Kasumi-1 (cell line): ENCODE measurements at regions not wholly inside any gene's neighbourhood (a gene's known extent, or its start where the extent isn't known, plus 50 kb on each side); places are given as distances from the start of the nearest gene placed in this dataset.
"Not testable (repeated sequence)": the region's sequence is repeated elsewhere in the genome, so short reads cannot be mapped to it uniquely, and the experiment has no call there.

Experiments used
- DNase-seq, 2 experiments: peaks; one replicate each; lab custom pipeline; 2025; lab: John Stamatoyannopoulos, UW

DNA sequence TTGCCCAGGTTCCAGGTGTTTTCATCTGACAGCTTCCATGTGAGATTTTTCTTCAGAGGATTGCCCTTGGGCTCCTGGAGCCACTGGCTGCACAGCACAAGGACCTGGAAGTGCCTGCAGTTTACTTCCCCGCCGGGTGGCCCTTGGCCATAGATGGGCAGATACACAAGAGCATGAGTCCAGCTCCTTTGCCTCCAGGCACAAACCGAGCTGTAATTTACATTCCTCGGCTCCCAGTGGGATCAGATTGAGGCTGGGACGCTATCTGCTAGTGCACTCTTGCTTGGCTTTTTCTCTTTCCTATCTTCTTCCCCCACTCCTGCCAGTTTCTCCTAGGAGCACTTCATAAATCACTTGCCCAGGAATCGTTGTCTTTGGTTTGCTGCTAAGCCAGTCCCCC lies 85.4 kb upstream of the RALY start:
- no peak for DNase-seq

DNA sequence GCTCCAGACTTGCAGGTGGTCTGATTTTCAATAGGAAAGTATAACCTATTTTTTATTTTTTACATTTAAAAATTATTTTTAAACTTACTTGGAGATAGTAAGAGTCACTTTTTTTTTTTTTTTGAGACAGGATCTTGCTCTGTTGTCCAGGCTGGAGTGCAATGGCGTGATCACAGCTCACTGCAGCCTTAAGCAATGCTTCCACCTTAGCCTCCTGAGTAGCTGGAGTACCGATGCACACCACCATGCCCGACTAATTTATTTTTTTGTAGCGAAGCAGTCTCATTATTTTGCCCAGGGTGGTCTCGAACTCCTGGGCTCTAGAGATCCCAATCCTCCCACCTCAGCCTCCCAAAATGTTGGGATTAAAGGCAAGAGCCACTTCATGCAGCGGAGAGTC lies 84.8 kb upstream of the RALY start:
- no peak for DNase-seq

DNA sequence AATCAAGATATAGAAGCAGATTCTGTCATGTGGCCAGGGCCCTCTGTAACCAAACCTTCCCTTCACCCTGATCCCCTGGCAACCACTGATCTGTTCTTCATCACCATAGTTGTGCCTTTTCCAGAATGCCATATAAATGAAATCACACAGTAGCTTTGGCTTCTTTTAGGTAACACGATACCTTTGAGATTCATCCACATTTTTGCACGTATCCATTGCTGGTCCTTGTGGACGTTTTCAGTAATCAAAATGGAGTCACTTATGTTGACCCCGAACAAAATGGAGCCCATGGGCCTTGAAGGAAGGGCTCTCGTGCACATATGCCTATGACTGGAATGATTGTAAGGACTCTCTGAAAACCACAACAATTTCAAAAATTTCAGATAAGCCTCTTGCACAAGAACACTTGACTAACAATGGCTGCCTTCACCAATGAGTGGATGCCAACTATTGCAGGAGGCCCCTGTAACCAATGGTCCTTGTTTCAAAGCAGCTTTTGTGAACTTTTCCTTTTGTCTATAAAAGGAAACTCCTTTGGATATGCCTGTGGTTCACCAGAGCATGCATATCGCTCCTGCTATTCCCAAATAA lies 84.3 kb upstream of the RALY start:
- DNase-seq, result no peak

DNA sequence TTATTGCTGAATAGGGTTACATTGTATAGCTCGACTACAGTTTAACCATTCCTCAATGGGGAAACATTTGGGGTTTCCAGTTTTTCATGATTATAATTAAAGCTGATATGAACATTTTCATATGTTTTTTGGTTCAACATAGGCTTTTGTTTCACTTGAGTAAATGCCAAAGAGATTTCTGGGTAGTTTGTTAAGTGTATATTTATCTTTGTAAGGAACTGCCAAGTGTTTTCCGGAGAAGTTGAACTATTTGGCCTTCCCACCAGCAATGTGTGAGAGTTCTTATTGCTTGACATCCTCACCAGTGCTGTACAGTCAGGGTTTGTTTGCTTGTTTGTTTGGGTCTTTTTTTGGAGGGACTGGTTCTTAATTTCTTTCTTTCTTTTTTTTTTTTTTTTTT lies 83.7 kb upstream of the RALY start:
- DNase-seq, result no peak

DNA sequence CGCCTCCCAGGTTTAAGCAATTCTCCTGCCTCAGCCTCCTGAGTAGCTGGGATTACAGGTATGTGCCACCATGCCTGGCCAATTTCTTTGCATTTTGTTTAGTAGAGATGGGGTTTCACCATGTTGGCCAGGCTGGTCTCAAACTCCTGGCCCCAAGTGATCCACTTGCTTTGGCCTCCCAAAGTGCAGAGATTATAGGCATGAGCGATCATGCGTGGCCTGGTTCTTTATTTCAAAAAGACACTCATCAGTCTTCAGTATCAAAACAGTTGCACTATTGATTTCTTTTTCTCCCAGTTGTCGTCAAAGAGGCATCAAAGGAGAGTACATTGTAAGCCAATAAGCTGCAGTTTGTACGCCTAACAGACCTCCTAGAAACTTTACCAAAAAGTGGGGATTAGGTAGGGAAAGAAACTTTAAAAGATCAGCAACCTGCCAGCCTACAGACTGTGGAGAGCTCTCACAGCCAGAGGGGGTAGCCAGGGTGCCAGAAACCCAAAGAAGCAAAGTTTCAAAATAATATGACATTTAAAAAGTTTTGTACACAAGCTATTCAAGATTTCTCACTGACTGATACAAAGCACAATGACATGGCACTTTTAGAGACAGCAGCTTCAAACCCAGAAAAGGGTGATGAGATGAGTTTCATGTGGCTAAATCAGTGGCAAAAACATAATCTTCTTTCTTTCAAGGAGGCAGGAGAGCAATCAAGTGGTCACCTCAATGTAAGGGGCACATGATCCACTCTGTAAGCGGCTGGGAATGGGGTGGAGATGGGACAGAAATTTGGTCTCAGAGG lies 83.0 kb upstream of the RALY start:
- no peak for DNase-seq

DNA sequence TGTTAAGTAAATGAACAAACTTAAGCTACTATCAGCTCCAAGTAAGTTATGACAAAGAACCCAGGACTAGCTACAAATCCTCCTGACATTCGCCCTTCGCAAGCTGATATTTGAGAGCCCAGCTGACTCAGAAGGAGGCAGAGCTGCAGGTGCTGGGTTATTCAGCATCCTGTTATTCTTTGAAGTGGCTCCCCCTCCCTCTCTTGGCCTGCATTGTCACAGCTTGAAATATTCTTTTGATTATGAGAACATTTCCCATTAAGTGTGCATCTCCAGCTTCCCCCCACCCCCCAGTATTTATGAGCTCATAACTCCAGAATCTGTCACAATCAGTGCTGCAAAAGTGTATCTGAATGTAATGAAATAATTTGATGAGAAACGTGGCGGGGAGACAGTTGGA lies 78.8 kb upstream of the RALY start:
- no peak for DNase-seq

DNA sequence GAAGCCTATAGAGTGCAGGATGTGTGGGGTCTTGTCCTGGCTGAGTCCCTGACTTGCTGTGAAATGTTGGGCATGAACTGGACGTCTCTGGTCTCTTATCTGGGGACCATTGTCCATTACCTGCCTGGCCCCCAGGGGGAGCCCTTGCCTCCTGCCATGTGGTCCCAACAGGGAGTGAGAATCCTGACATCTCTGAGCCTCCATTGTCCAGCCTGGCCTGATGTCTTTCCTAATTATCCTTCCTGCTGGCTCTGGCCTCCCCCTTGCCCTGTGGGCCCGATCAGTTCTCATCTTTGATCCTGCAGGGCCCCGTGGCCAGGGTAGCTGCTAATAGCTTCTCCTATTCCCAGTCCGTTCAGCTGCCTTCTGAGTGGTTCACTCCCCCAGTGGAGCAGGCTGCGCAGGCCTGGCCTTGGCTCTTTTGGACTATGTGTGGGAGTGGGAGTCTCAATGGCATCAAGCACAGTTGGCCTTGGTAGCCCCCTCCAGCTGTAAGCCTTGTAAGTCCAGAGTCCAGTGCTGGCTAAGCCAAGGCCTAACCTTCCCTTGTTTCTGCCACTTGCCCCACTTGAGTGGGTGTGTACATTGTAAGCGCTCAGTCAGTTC lies 77.9 kb upstream of the RALY start:
- DNase-seq, result peak; percentile 22 to 37

DNA sequence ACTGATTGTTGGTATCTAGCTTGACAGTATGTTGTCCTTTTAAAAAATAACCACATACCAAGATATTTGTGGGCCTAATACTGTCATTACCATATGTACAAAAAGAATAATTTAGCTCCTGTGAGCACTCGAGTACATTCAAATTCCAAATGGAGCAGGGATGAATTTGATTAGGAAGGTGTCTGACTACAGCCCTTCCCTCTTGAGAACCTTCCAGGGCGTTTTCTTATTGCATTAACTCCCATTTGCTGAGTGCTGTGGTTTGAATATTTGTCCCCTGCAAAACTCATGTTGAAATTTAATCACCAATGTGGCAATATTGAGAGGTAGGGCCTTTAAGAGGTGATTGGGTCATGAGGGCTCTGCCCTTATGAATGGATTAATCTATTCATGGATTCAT lies 76.9 kb upstream of the RALY start:
- DNase-seq, result no peak

DNA sequence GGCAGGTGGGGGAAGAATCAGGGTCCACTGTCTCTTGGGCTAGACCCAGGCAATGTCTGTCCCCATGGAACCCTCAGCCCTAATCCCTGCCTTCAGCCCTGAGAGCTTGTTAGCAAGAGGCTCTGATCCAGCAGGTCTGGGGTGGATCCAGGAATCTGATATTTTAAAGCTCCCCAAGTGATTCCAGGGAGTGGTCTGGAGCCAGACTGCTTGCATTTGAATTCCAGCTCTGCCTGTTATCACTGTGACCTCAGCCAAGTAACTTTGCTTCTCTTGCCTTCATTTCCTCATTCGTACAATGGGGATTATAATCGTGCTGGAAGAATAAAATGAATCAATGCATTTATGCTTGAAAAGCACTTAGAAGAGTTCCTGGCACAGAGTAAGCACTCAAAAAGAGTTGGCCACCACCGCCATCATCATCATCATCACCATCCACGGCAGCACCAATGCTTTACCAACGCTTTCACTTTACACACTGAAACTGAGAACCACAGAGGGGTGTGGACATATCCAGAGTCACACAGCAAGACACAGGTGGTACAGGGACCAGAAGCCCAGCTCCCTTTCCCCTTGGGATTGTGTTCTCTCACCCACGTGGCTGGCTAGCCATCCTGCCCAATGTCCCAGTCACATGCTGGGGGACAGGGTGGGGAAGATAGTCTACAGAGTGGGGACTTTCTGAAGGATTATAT lies 75.7 kb upstream of the RALY start:
- DNase-seq, result no peak

DNA sequence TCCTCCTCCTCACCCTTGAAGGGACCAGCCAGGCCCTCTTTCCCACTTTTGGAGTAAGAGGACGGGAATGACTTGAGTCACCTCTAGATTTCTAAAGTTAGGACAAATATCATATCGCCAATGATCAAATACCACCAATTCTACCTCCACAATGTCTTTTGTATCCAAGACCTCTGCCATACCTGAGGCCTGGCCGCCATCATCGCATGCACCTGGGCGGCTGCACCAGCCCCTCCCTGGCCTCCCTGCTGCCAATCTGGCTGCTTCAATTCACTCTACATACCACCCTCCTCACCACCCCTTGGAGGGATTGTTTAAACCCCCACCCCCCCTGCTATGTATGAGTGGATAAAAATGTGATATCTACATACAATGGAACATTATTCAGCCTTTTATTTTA lies 75.0 kb upstream of the RALY start:
- DNase-seq, result no peak

DNA sequence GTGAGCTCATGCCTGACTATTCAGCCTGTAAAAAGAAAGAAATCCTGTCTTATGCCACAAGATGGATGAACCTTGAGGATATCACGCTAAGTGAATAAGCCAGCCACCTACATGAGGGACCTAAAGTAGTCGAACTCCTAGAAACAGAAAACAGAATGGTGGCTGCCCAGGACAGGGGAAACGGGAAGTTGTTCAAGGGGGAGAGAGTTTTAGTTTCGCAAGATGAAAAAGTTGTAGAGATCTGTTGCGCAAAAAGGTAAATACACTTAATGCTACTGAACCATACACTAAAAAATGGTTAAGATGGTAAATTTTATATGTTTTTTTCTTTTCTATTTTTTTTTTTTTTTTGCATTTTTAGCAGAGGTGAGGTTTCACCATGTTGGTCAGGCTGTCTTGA lies 74.1 kb upstream of the RALY start:
- peak; percentile 29 to 31 for DNase-seq

DNA sequence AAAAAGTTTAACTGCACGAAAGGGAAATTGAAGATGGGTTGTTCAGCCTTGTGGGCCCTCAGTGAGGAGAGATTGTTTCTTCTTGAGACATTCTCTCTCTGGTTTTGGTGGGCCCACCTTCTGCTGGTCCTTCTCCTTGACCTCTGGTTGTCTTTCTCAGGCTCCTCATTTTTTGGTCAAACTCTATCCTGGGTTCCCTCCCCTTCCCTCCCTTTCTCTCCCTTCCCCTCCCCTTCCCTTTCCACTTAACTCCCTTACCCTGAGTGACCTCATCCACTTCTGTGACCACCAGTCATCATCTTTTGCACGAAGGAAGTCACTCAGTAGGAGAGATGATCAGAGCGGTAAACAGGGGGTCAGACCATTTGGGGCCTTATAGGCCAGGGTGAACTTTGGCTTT lies 71.5 kb upstream of the RALY start:
- no peak for DNase-seq

DNA sequence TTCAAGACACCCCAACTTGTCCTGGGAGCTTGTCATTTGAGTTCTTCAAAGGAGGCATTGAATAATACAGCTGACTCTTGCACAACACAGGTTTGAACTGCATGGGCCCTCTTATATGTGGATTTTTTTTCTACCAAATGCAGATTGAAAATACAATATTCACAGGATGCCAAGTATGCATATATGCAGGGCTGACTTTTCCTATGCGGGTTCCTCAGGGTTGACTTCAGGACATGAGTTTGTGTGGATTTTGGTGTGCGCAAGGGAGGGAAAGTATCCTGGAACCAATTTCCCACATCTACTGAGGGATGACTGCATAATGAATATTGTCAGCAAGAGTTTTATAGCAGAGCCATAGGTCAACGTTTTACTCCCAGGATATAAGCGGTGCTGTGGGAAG lies 70.0 kb upstream of the RALY start:
- no peak for DNase-seq

DNA sequence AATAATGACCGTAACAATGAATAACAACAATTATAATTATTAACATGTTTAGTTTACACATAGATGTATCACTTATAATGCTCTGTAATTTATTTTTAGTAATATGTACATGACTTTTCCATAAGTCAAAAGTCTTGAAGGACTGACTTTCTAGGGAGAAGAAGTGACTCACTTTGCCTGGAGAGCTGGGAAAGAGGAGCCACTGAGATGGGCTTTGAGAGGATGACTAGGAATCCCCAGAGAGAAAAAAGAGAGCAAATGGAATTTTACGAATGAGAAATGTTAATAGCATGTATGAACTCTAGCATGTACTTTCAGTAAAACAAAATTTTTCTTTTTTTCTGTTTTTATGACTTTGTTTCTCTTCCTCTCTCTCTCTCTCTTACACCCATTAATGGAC lies 67.8 kb upstream of the RALY start:
- no peak for DNase-seq

DNA sequence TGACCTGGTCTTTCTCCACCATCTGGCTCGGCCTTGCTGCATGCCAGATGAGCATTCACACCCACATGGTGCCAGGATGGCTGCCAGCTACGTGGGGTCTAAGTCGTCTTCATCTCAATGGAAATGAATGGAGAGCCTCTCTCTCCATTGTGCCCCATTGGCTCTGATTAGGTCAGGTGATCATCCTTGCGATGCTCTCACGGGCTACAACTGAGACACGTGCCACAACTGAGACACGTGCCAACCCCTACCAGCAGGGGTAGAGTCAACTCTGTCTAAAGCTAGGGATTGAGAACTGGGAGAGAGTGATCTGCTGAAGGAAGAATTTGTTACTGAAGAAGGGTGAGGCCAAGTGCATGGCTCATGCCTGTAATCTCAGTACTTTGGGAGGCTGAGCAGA lies 67.3 kb upstream of the RALY start:
- no peak for DNase-seq

DNA sequence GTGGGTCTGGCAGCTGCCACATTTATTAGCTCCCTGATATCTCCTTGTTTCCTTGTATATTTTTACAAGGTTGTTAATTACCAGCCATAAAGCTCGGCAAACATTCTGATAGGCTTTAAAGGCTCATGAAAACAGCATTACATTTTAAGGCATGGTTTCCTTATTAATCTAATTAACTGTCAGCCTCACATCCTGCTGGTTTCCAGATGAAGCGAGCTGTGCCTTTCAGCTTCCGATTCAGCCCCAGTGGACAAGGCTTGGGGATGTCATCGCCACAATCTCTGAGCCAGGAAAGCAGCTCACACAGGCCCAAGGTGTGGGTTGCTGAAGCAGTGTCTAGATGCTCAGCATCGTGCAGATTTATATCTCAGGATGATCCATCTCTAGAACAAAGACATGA lies 66.0 kb upstream of the RALY start:
- no peak for DNase-seq

DNA sequence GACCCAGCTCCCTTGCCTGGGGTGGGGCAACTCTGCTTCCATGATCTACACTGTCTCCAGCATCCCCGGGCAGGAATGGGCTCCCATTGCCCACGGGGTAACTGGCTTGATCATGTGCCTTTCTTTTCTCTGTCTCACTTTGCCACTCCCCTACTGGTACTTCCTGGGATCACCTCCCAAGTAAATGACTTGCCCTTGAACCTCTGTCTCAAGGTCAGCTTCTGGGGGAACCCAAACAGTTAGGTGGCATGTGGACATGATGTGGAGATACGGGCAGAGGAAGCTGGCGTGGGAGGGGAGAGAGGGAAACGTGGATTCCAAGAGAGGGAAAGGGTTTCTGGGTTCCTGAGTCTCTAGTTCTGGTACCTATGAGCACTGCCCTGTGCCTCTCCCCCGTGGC lies 63.8 kb upstream of the RALY start:
- no peak for DNase-seq

DNA sequence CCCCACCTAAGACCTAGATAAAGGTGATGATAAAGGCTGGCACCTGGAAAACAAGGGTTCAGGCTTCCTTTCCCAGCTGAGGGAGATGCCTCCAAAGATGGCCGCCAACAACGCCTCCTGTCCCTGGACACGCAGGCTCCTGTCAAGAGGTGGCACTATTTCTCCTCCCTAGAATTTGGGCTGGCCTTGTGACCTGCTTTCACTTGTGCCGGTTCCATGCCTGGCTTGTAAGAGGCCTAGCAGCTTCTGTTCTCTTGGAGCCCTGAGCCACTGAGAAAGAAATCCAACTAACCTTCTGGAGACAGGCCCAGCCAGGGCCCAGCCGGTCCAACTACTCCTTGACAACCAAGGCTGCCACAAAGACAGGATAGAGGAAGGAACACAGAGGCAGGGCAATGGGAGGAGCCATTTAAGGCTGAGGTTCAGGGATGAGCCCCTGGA lies 60.2 kb upstream of the RALY start:
- DNase-seq, result peak; percentile 59 to 63

DNA sequence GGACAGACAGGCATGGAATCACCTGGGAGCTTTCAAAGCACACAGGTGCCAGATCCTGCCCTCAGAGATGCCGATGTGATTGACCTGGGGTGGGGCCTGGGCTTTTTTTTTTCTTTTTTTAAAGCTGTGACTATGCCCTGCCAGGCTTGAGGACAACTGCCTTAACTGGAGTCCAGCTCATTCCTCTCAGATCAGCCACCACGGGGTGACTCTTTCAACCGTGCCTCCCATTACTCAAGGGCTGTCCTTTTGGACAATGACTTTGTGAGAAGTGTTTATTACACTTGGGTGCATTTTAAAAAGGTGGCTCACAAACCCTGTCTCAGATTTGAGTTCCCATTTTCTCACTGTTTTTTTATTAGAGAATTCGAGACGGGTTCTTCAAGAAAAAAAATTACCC lies 57.1 kb upstream of the RALY start:
- DNase-seq, result no peak

DNA sequence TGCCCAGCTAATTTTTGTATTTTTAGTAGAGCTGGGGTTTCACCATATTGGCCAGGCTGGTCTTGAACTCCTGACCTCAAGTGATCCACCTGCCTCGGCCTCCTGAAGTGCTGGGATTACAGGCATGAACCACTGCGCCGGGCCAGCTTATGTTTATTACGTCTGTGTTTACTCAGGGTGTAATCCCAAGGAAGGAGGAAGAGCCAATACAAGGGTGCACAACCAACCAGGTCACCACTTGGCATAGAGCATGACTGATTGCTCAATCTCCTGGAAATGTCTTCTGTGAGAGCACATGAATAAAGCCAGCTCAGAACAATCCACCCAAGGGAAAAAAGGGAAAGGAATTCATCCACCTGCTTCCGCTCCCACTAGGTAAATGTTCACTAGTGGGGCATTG lies 54.7 kb upstream of the RALY start:
- DNase-seq, result not testable (repeated sequence)

DNA sequence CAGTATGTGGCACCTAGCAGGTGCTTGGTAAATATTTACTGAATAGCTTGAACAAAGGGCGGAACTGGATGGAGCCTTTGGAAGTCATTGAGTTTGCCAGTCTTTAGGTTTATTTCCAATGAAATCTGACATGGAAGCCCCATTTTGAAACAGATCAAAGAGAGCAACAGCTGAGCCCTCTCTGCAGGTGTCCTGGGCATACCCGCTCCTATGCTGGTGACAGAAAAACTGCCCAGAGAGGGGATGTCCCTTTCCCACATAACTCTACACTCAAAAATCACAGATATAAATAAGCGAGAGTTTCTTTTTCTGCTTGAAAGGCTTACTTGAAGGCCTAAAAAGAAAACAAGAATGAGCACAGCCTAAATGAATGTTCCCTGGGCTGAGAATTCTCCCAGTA lies 53.0 kb upstream of the RALY start:
- DNase-seq, result no peak
